ENCODE measurements at regions not wholly inside any gene's neighbourhood (a gene's known extent, or its start where the extent isn't known, plus 50 kb on each side); places are given as distances from the start of the nearest gene placed in this dataset.

DNA sequence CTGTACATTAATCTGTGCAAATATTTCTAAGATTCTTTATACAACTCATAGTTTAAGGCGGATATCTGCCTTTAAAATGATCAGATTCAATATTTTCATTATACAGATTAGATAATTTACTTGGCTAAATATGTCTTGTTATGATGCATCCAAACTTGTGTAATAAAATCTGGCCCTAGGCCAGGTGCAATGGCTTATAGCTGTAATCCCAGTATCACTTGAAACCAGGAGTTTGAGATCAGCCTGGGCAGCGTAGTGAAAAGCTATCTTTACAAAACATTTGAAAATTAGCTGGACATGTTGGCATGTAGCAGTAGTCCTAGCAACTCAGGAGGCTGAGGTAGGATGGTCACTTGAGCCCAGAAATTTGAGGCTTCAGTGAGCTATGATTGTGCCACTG is 2002.2 kb upstream of the ACO1 start:
- WGBS, 2 donors = 59 to 68% methylated on average over 2 of the region's 2 CpGs
- no peak for ATAC-seq
- no peaks in the 10 kb centered on the region for H3K27me3 ChIP-seq
- TF ChIP-seq, protein P1, sequence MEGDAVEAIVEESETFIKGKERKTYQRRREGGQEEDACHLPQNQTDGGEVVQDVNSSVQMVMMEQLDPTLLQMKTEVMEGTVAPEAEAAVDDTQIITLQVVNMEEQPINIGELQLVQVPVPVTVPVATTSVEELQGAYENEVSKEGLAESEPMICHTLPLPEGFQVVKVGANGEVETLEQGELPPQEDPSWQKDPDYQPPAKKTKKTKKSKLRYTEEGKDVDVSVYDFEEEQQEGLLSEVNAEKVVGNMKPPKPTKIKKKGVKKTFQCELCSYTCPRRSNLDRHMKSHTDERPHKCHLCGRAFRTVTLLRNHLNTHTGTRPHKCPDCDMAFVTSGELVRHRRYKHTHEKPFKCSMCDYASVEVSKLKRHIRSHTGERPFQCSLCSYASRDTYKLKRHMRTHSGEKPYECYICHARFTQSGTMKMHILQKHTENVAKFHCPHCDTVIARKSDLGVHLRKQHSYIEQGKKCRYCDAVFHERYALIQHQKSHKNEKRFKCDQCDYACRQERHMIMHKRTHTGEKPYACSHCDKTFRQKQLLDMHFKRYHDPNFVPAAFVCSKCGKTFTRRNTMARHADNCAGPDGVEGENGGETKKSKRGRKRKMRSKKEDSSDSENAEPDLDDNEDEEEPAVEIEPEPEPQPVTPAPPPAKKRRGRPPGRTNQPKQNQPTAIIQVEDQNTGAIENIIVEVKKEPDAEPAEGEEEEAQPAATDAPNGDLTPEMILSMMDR (IDR thresholded peaks at IDR 0.05) = no peak
- H3K9me3 ChIP-seq = peaks cover 0 to 5% (median 0%) of the 10 kb centered on the region in 11 donors
- DNase-seq = no peak
- H3K4me1 ChIP-seq = no peaks in the 10 kb centered on the region
- no peak overlapping the region for H3K27ac ChIP-seq
- intact Hi-C loops (cut with DNase I) = no loop called here
- H3K4me3 ChIP-seq = no peak overlapping the region
- H3K36me3 ChIP-seq = no peaks in the 10 kb centered on the region

DNA sequence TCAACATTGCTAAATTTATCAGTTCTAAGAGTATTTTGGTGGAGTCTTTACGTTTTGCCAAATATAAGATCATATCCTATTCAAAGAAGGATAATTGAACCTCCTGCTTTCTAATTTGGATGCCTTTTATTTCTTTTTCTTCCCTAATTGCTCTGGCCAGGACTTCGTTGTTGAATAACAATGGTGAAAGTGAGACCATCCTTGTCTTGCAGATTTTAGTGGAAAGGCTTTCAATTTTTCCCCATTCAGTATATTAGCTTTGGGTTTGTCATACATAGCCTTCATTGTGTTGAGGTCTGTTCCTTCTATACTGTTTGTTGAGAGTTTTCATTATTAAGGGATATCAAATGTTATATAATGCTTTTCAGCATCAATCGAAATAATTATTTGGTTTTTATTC is 1974.2 kb upstream of the ACO1 start:
- intact Hi-C loops (cut with DNase I) = no loop called here
- no peaks in the 10 kb centered on the region for H3K4me1 ChIP-seq
- H3K27ac ChIP-seq = no peak overlapping the region
- H3K9me3 ChIP-seq = peaks cover 0 to 51% (median 14%) of the 10 kb centered on the region in 11 donors
- no peak for DNase-seq
- ATAC-seq = no peak
- TF ChIP-seq, protein P1 (IDR thresholded peaks at IDR 0.05) = no peak
- H3K27me3 ChIP-seq = no peaks in the 10 kb centered on the region
- no peak overlapping the region for H3K4me3 ChIP-seq
- H3K36me3 ChIP-seq = no peaks in the 10 kb centered on the region
- 66 to 71% methylated on average over 3 of the region's 3 CpGs for WGBS, 2 donors

DNA sequence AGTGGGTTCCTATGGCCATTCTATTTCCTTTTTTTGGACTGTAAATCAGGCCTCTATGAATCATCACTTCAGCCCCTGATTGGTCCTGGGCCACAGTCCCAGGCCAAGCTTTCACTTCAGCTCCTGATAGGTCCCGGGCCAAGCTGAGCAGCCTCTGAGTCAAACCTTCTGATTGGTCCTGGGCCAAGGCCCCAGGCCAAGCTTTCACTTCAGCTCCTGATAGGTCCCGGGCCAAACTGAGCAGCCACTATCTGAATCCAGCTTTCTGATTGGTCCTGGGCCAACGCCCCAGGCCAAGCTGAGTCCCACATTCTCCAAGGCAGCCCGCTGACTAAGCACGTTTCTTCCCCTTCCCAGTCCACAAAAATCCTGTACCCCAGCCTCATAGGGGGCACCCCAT is 1972.9 kb upstream of the ACO1 start:
- Histone ChIP-seq H3K4me3 (no peak overlapping the region), H3K4me1 (no peaks in the 10 kb centered on the region), H3K36me3 (no peaks in the 10 kb centered on the region), H3K9me3 (peaks cover 0 to 56% (median 14%) of the 10 kb centered on the region in 11 donors), H3K27me3 (no peaks in the 10 kb centered on the region), H3K27ac (no peak overlapping the region)
- TF ChIP-seq, protein P1 (IDR thresholded peaks at IDR 0.05) = no peak
- no peak for ATAC-seq
- WGBS, 2 donors = 78 to 88% methylated on average over 5 of the region's 5 CpGs
- intact Hi-C loops (cut with DNase I) = no loop called here
- no peak for DNase-seq

DNA sequence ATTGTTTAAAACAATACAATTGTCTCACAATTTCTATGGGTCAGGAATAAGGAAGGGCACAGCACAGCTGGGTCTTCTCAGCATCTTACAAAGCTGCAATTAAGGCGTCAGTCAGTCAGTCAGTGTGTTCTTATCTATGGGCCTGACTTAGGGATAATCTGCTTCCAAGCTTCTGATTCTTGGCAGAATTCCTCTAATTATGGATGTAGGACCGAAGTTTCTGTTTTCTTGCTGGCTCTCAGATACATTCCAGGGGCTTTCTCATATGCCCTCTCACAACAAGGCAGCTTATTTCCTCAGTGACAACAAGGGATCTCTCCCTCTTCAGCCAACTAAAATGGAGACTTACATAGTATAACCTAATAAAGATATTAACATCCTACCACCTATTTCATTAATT is 1925.3 kb upstream of the ACO1 start:
- ATAC-seq = no peak
- 38 to 50% methylated on average over 2 of the region's 2 CpGs for WGBS, 2 donors

More for the DNA sequence above, 1925.3 kb upstream of the ACO1 start:
- Histone ChIP-seq H3K4me1 (no peaks in the 10 kb centered on the region), H3K27me3 (no peaks in the 10 kb centered on the region), H3K4me3 (no peak overlapping the region), H3K36me3 (no peaks in the 10 kb centered on the region), H3K9me3 (no peaks in the 10 kb centered on the region), H3K27ac (no peak overlapping the region)
- TF ChIP-seq, protein P1 (IDR thresholded peaks at IDR 0.05) = no peak
- intact Hi-C loops (cut with DNase I) = no loop called here
- no peak for DNase-seq
